Hypothalamus (tissue), 51 donors: ENCODE measurements at regions not wholly inside any gene's neighbourhood (a gene's known extent, or its start where the extent isn't known, plus 50 kb on each side); places are given as distances from the start of the nearest gene placed in this dataset.
"Not testable (repeated sequence)": the region's sequence is repeated elsewhere in the genome, so short reads cannot be mapped to it uniquely, and the experiment has no call there.

Experiments used
- DNase-seq, 51 donors: peaks; one replicate each; lab custom pipeline; 2025; lab: John Stamatoyannopoulos, UW

- DNase-seq, result no peak
Measured at GRCh38 chr1:233435622-233436021, 108.1 kb downstream of the MAP3K21 start.

- no peak for DNase-seq
Measured at GRCh38 chr1:233439721-233440120, 112.2 kb downstream of the MAP3K21 start.

DNA sequence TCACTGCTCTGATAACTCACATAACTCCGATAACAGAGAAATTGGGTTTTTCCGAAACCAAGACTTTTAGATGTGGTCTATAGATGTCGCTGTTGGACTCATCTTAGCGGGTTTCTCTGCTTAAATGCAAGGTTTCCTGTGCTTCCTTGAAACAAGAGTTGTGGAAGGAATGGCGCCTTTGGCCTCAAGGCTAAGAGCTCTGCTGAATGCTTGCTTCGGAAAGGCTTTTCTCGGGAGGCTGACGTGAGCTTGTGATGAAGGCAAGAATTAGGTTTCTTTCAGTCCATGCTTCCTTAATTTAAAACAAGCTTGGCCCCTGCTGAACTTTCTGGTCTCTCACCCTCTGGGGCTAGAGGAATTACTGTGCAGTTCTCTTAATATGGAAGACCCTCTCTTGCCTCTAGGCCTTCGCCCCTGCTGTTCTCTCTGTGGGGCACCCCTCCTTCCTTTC is 113.5 kb downstream of the MAP3K21 start:
- DNase-seq, result peak in 15 of 51 donors; percentile 3 to 66 (median 10)

- DNase-seq, result no peak
Measured at GRCh38 chr1:233442026-233442780, 114.7 kb downstream of the MAP3K21 start.

GRCh38 chr1:233443040-233443760 is 115.7 kb downstream of the MAP3K21 start:
- peak in 1 of 51 donors; percentile 3 for DNase-seq

DNA sequence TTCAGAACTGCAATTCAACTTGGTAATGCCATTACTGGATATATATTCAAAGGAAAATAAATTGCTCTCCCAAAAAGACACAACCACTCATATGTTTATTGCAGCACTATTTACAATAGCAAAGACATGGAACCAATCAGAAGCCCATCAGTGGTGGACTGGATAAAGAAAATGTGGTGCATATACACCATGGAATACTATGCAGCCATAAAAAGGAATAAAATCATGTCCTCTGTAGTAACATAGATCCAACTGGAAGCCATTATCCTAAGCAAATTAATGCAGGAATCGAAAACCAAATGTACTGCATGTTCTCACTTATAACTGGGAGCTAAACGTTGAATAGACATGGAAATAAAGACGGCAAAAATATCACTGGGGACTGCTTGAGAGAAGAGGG is 117.0 kb downstream of the MAP3K21 start:
- DNase-seq, result no peak

- DNase-seq, result no peak
Measured at GRCh38 chr1:233445737-233446136, 118.2 kb downstream of the MAP3K21 start.

DNA sequence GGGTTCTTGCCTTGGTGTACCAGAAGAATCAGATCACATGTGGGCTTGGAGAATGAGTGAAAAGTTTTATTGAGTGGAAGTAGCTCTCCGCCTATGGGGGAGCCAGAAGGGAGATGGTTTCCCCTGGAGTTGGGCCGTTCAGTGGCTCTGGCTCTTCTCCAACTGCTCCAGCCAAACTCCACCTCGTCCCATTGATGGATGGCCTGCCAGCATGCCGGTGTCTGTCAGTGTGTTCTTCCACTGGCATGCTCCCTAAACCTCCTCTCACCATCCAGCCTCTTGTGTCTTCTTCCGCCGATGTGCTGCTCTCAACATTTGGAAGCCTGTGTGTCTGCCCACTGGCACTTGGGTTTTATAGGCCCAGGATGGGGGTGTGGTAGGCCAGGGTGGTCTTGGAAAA is 119.4 kb downstream of the MAP3K21 start:
- no peak for DNase-seq

- no peak for DNase-seq
Measured at GRCh38 chr1:233448109-233448689, 120.7 kb downstream of the MAP3K21 start.

DNA sequence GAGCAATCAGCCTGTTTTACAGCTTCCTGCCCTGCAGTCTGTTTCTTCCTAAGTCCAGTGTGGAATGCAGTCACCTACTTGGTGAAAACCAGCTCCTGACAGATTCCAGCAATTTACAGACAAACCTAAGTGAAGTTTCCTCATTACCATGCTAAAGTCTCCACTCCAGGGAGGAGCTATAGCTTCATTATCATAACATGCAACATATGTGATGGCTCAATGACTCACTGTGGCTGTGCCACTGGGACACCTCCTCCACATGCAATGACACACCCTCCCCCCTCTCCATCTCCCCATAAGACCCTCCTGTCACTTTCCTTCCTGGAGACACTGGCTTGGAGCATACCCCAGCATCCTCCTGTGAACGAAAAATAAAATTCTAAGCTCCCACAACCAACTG is 125.2 kb downstream of the MAP3K21 start:
- no peak for DNase-seq

DNA sequence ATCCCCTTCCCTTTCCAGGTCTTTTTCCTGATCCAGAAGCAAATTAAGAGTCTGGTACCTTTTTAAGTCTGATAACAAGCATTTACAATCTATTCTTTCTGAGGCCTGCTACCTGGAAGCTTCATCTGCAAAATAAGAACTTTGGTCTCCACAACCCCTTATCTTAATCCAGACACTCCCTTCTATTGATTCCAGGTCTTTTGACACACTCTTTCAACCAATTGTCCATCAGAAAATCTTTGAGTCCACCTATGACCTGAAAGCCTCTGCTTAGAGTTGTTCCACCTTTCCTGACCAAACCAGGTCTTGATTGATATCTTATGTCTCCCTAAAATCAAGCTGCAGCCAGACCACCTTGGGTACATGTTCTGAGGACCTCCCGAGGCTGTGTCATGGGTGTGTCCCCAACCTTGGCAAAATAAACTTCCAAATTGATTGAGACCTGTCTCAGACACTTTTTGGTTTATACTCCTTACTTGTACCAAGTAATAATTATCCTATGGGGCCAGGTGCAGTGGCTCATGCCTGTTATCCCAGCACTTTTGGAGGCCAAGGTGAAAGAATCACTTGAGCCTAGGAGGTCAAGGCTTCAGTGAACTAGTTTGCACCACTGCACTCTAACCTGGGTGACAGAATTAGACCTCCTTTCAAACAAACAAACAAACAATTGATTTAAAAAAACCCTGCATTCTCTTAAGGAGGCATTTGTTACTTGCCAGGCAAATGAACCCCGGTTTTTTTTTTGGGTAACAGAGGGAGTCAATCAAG is 126.1 kb downstream of the MAP3K21 start:
- no peak for DNase-seq

DNA sequence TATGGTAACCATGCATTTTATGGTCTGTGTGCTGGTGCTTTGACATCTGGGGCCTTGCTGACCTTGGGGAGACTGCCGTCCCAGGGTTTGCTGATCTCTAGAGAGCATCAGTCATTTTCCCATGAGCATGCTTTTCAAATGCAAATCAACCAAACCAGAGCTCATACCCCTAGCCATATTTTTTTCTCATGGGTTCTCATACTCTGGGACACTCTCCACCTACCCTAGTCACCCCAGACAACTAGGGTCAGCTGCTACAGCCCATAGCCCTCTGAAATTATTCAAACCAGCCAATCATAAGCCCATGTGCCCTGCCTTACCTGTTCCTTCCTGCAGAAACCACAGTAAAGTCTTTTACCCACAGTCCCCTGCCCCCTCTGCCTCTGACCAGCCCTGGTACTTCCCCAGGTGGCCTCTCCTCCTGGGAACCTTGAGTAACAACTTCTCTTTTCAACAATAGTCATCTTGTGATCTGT is 132.0 kb downstream of the MAP3K21 start:
- DNase-seq, result no peak

DNA sequence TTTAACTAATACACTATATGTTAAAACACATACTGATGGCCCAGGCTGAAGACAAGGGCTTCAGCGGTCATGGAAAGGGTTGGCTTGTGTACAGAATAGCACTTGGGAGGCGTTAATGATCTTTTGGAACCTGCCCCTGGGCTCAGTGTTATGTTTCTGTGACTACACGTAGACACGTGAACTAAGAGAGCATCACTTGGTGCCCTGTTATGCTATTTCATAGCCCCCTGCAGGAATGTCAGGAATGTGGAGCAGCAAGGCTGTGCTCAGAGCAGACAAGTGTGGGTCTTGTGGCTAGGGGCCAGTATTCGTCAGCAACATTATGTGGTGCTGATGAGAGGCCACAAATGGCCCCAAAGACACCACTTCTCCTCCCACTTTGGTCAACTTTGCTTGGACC is 132.4 kb downstream of the MAP3K21 start:
- DNase-seq, result no peak

- DNase-seq, result no peak
Measured at GRCh38 chr1:233460692-233461091, 133.2 kb downstream of the MAP3K21 start.

- DNase-seq, result no peak
Measured at GRCh38 chr1:233461847-233462246, 134.3 kb downstream of the MAP3K21 start.

DNA sequence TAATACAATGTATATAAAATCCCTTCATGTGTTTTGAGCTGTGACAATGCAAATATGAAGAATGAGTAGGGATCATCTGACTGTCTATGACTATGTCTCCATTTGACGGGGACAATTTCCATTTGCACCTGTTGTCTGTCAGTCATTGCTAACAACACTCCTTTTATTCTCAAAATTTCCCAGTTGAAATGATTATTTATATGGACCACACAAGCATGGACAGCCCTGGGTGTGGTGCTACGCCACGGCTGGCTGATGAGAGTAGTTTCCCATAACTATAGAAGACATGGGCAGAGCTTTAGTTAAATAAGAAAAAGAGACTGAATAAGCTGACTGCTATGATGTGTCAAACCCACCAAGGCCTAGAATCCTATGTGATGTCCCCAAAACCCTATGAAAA is 135.8 kb downstream of the MAP3K21 start:
- no peak for DNase-seq

DNA sequence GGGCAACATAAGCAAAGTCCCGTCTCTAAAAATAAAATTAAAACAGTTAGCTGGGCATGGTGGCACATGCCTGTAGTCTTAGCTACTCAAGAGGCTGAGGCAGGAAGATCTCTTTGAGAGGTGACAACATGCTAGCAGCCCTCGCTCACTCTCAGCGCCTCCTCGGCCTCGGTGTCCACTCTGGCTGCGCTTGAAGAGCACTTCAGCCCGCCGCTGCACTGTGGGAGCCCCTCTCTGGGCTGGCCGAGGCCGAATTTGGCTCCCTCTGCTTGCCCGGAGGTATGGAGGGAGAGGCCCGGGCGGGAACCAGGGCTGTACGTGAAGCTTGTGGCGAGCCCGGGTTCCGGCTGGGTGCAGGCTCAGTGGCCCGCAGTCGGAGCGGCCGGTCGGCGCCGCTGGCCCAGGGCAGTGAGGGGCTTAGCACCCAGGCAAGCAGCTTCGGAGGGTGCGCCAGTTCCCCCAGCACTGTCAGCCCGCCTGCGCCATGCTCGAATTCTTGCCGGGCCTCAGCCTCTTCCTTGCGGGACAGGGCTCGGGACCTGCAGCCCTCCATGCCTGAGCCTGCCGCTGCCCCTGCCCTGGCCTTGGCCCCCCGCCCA is 138.3 kb downstream of the MAP3K21 start:
- no peak for DNase-seq

GRCh38 chr1:233470741-233471499 is 143.0 kb upstream of the KCNK1 start:
- no peak for DNase-seq

DNA sequence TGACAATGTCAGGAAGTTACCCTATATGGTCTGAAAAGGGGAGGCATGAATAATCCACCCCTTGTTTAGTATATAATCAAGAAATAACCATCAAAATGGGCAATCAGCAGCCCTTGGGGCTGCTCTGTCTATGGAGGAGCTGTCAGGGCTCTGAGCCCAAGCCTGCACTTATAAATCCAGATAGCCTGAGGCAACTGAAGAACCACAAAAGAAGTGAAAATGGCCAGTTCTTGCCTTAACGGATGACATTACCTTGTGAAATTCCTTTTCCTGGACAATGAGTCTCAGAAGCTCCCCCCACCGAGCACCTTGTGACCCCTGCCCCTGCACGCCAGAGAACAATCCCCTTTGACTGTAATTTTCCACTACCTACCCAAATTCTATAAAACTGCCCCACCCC is 142.1 kb upstream of the KCNK1 start:
- DNase-seq, result not testable (repeated sequence)

- not testable (repeated sequence) for DNase-seq
Measured at GRCh38 chr1:233472796-233473195, 141.1 kb upstream of the KCNK1 start.
